HG02588 (cell line): ENCODE measurements at regions not wholly inside any gene's neighbourhood (a gene's known extent, or its start where the extent isn't known, plus 50 kb on each side); places are given as distances from the start of the nearest gene placed in this dataset.

Source experiments
- ATAC-seq: cut with Tn5 transposase; IDR thresholded peaks from one replicate; pipeline ENCODE4 v1.9.1; 2021; ENCODE audit warnings: mild to moderate bottlenecking, moderate library complexity; ENCODE audit not compliant: unreplicated experiment

- ATAC-seq = no peak
These were observed 64.4 kb upstream of the IGF1R start for GRCh38 chr15:98583771-98584430.

GRCh38 chr15:98586066-98586465 is 62.3 kb upstream of the IGF1R start:
- ATAC-seq = no peak

GRCh38 chr15:98592136-98592535 is 56.2 kb upstream of the IGF1R start:
- ATAC-seq = no peak

- no peak for ATAC-seq
These were observed 52.2 kb upstream of the IGF1R start for GRCh38 chr15:98596131-98596530.

GRCh38 chr15:98596885-98597392 is 51.4 kb upstream of the IGF1R start:
- ATAC-seq = no peak

DNA sequence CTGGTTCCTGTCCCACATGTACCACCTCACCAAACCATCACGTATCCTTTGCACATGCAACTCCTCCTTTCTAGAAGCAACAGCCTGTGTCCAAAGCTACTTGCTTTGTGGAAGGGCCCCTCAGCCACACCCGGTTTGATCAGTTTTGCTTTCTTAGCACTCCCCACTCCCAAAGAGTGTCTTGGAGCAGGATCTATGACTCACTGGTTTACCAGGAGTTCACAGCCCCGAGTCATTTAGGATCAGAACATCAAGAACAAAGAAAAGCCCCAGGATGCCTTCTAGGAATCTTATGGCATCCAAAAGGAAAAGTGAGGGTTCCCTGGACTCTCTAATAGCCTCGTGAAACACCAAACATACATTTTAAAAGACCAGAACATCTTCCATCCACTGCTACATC is 50.7 kb upstream of the IGF1R start:
- ATAC-seq = no peak
